Loucy (cell line): ENCODE measurements at regions not wholly inside any gene's neighbourhood (a gene's known extent, or its start where the extent isn't known, plus 50 kb on each side); places are given as distances from the start of the nearest gene placed in this dataset.

Experiments
- H2AFZ ChIP-seq: fragments of 200-600 bp; sonication (generic); 2 replicates; pipeline ENCODE4 v1.6.0; 2016; ENCODE audit warnings: antibody characterized with exemption, mild to moderate bottlenecking, low read length, moderate library complexity
- H3F3A ChIP-seq: fragments of 200-600 bp; 2 replicates; pipeline ENCODE4 v1.6.0; 2016; ENCODE audit warnings: antibody characterized with exemption, low read depth, mild to moderate bottlenecking
- H3K27me3 ChIP-seq: fragments of 200-600 bp; sonication (generic); 2 replicates; pipeline ENCODE4 v1.6.1; 2014; ENCODE audit warnings: low read length, mild to moderate bottlenecking; ENCODE audit not compliant: insufficient read depth, poor library complexity, severe bottlenecking
- H3K36me3 ChIP-seq: fragments of 200-600 bp; sonication (generic); 2 replicates; pipeline ENCODE4 v1.6.1; 2016; ENCODE audit warnings: low read length; ENCODE audit not compliant: insufficient read depth
- H3K4me1 ChIP-seq: fragments of 200-600 bp; sonication (generic); 2 replicates; pipeline ENCODE4 v1.5.1; 2014; ENCODE audit warnings: low read length, mild to moderate bottlenecking; ENCODE audit not compliant: insufficient read depth, poor library complexity, severe bottlenecking
- H3K4me2 ChIP-seq: fragments of 200-600 bp; sonication (generic); 2 replicates; pipeline ENCODE4 v1.6.0; 2014; ENCODE audit warnings: antibody characterized with exemption, low read length, low read depth, mild to moderate bottlenecking; ENCODE audit not compliant: poor library complexity, severe bottlenecking
- H3K4me3 ChIP-seq: fragments of 200-600 bp; sonication (generic); 2 replicates; pipeline ENCODE4 v1.5.1; 2014; ENCODE audit warnings: low read length, mild to moderate bottlenecking, mixed read lengths; ENCODE audit not compliant: poor library complexity, severe bottlenecking
- H3K79me2 ChIP-seq: fragments of 200-600 bp; sonication (generic); 2 replicates; pipeline ENCODE4 v1.6.1; 2014; ENCODE audit warnings: low read length; ENCODE audit not compliant: insufficient read depth
- H3K9ac ChIP-seq: fragments of 200-600 bp; sonication (generic); 2 replicates; pipeline ENCODE4 v1.6.0; 2014; ENCODE audit warnings: mild to moderate bottlenecking, low read depth, low read length, moderate library complexity; ENCODE audit not compliant: poor library complexity, severe bottlenecking
- H3K9me2 ChIP-seq: fragments of 200-600 bp; sonication (generic); replicated peaks from 2 replicates; pipeline ENCODE4 v1.6.1; 2016; ENCODE audit warnings: low read depth, low read length, mixed read lengths
- H3K9me3 ChIP-seq: fragments of 200-600 bp; sonication (generic); 2 replicates; pipeline ENCODE4 v1.6.1; 2014; ENCODE audit warnings: mild to moderate bottlenecking, antibody characterized with exemption, low read length, low read depth; ENCODE audit not compliant: insufficient read depth
- H4K20me1 ChIP-seq: fragments of 200-600 bp; sonication (generic); 2 replicates; pipeline ENCODE4 v1.6.0; 2014; ENCODE audit warnings: antibody characterized with exemption, low read length, mild to moderate bottlenecking; ENCODE audit not compliant: insufficient read depth, poor library complexity, severe bottlenecking
- EZH2phosphoT487 ChIP-seq: fragments of 200-600 bp; IDR thresholded peaks from 2 replicates; pipeline ENCODE4 v1.6.1; 2018; ENCODE audit warnings: antibody characterized with exemption, mild to moderate bottlenecking, moderate library complexity, borderline replicate concordance
- TF ChIP-seq, protein P1 (sequence below): fragments of 200-600 bp; sonication (generic); conservative IDR thresholded peaks from 2 replicates; pipeline ENCODE4 v1.5.1; 2014; ENCODE audit warnings: mild to moderate bottlenecking, antibody characterized with exemption, low read length

DNA sequence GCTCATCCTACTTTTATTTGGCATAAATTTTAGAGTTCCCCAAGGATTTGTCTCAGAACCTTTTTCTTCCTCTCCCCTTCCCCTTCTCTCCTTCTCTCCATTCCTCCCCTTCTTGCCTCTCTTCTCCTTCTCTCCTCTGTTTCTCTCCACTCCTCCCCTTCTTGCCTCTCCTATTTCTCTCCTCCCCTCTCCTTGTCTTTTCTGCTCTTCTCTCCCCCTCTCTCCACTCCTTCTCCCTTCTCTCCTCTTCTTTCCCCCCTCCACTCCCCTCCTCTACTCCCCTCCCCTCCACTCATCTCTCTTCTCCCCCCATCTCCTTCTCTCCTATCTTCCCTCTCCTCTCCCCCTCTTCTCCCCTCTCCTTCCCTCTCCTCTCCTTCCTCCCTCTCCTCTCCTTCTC is 142.7 kb downstream of the CCDC71L start:
- no peak for TF ChIP-seq EZH2phosphoT487
- TF ChIP-seq, protein P1, sequence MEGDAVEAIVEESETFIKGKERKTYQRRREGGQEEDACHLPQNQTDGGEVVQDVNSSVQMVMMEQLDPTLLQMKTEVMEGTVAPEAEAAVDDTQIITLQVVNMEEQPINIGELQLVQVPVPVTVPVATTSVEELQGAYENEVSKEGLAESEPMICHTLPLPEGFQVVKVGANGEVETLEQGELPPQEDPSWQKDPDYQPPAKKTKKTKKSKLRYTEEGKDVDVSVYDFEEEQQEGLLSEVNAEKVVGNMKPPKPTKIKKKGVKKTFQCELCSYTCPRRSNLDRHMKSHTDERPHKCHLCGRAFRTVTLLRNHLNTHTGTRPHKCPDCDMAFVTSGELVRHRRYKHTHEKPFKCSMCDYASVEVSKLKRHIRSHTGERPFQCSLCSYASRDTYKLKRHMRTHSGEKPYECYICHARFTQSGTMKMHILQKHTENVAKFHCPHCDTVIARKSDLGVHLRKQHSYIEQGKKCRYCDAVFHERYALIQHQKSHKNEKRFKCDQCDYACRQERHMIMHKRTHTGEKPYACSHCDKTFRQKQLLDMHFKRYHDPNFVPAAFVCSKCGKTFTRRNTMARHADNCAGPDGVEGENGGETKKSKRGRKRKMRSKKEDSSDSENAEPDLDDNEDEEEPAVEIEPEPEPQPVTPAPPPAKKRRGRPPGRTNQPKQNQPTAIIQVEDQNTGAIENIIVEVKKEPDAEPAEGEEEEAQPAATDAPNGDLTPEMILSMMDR = no peak
- no peaks in the 10 kb centered on the region for H4K20me1 ChIP-seq
- H3K79me2 ChIP-seq = no peaks in the 10 kb centered on the region
- H3K9ac ChIP-seq = no peak overlapping the region
- H3K9me3 ChIP-seq = no peaks in the 10 kb centered on the region
- H3K36me3 ChIP-seq = no peaks in the 10 kb centered on the region
- H3K4me2 ChIP-seq = no peak overlapping the region
- H2AFZ ChIP-seq = no peak overlapping the region
- no peak overlapping the region for H3K4me3 ChIP-seq
- H3K4me1 ChIP-seq = no peaks in the 10 kb centered on the region
- no peaks in the 10 kb centered on the region for H3K27me3 ChIP-seq
- no peaks in the 10 kb centered on the region for H3F3A ChIP-seq
- H3K9me2 ChIP-seq = no peaks in the 10 kb centered on the region

DNA sequence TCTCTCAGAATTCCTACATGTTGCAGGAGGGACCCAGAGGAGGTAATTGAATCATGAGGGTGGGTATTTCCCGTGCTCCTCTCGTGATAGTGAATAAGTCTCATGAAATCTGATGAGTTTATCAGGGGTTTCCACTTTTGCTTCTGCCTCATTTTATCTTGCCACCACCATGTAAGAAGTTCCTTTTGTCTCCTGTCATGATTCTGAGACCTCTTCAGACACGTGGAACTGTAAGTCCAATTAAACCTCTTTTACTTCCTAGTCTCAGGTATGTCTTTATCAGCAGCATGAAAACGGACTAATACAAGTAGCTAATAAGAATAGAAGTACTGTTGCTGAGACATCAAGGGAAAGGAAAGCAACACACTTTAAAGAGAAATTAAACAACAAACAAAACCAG is 143.4 kb downstream of the CCDC71L start:
- Histone ChIP-seq H3K9me3 (no peaks in the 10 kb centered on the region), H3K4me2 (no peak overlapping the region), H3K9ac (no peak overlapping the region), H3K79me2 (no peaks in the 10 kb centered on the region), H3K36me3 (no peaks in the 10 kb centered on the region), H4K20me1 (no peaks in the 10 kb centered on the region), H3K27me3 (no peaks in the 10 kb centered on the region), H2AFZ (no peak overlapping the region), H3K9me2 (no peaks in the 10 kb centered on the region), H3K4me3 (no peak overlapping the region), H3K4me1 (no peaks in the 10 kb centered on the region), H3F3A (no peaks in the 10 kb centered on the region)
- TF ChIP-seq, protein P1 = no peak
- TF ChIP-seq EZH2phosphoT487 = no peak

DNA sequence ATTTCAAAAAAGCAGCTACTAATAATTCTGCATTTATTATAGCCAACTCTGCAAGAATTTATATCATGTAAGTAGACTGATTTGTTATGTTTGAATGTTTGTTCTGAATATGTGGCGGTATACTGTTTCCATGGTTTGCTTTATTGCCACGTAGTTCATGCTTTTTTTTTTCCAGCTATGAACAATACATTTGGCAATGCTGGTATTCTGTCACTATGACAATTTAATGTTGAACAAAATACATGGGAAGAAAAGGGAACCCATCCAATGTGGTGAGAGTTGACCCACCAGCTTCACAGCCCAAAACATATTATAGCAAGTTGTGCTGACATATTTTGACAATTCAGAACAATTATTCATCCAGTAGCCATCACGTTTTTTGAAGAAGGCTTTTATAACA is 145.6 kb downstream of the CCDC71L start:
- Histone ChIP-seq H4K20me1 (no peaks in the 10 kb centered on the region), H3K9ac (no peak overlapping the region), H2AFZ (no peak overlapping the region), H3F3A (no peaks in the 10 kb centered on the region), H3K9me3 (no peaks in the 10 kb centered on the region), H3K9me2 (no peaks in the 10 kb centered on the region), H3K4me3 (no peak overlapping the region), H3K27me3 (no peaks in the 10 kb centered on the region), H3K4me2 (no peak overlapping the region), H3K36me3 (no peaks in the 10 kb centered on the region), H3K79me2 (no peaks in the 10 kb centered on the region), H3K4me1 (no peaks in the 10 kb centered on the region)
- TF ChIP-seq, protein P1 = no peak
- no peak for TF ChIP-seq EZH2phosphoT487
